ENCODE measurements at regions not wholly inside any gene's neighbourhood (a gene's known extent, or its start where the extent isn't known, plus 50 kb on each side); places are given as distances from the start of the nearest gene placed in this dataset.

- TF ChIP-seq POLR2AphosphoS5 (IDR thresholded peaks at IDR 0.05; ENCODE audit: borderline replicate concordance, low read depth, low read length) (no peak), EZH2 (IDR thresholded peaks at IDR 0.05) (no peak), FOXP2 (optimal IDR thresholded peaks at IDR 0.05; ENCODE audit: control extremely low read depth, extremely low read length, insufficient read depth) (no peak)
These were observed 149.5 kb downstream of the C9orf50 start for GRCh38 chr9:129471201-129472019.
